Stimulated activated CD4-positive, alpha-beta T cell treated with anti-CD3 and anti-CD28 coated beads, Interleukin-1b, Interleukin-23, amount 100 ng/mL, for 24 hours (primary cell): ENCODE measurements at regions not wholly inside any gene's neighbourhood (a gene's known extent, or its start where the extent isn't known, plus 50 kb on each side); places are given as distances from the start of the nearest gene placed in this dataset.
"Not testable (repeated sequence)": the region's sequence is repeated elsewhere in the genome, so short reads cannot be mapped to it uniquely, and the experiment has no call there.

Experiments
- DNase-seq, 4 experiments: peaks; one replicate each; pipeline ENCODE4 v3.0.0-alpha.2; 2020; ENCODE audit warnings: low read depth in 4 of 4, low spot score in 1 of 4

- DNase-seq: not testable (repeated sequence)
Observed at GRCh38 chr12:84154991-84155930, 757.3 kb downstream of the SLC6A15 start.

DNA sequence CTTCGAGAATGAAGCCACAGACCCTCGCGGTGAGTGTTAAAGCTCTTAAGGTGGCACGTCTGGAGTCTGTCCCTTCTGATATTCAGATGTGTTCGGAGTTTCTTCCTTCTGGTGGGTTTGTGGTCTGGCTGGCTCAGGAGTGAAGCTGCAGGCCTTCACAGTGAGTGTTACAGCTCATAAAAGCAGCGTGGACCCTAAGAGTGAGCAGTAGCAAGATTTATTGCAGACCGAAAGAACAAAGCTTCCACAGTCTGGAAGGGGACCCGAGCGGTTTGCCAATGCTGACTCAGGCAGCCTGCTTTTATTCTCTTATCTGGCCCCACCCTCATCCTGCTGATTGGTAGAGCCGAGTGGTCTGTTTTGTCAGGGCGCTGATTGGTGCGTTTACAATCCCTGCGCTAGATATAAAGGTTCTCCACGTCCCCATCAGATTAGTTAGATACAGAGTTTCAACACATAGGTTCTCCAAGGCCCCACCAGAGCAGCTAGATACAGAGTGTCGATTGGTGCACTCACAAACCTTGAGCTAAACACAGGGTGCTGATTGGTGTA lies 758.1 kb downstream of the SLC6A15 start:
- not testable (repeated sequence) for DNase-seq

GRCh38 chr12:84150201-84150600 lies 762.4 kb downstream of the SLC6A15 start:
- DNase-seq: no peak

DNA sequence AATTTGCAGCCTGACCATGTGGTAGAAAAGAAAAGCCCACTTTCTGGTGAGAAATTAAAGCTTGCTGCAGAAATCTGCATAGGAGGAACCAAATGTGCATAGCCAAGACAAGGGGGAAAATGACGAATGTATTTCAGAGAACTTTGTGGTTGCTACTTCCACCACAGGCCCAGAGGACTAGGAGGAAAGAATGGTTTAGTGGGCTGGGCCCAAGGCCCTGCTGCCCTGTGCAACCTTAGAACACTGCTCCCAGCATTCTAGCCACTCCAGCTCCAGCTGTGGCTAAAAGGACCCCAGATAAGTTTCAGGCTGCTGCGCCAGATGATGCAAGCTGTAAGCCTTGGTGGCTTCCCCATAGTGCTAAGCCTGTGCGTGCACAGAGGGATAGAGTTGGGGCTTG lies 764.3 kb downstream of the SLC6A15 start:
- DNase-seq: no peak

DNA sequence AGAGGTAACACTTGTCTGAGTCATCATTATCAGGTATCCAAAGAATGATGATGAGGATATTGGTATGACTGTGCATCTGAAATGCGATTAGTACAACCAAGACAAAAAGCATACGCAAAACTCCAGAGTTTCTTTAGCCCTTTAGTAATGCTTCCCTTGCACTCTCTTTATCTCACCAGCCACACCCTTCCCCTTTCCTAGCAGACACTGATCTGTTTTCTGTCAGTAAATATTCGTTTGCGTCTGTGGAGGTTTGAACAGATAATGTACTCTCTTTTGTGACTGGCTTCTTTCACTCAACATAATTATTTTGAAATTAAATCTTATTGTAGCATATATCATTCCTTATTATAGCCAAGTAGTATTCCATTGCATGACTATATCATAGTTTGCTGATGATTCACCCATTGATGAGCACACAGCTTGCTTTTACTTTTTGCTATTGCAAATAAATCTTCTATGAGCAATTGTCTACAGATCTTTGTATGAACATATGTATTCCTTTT lies 775.7 kb downstream of the SLC6A15 start:
- DNase-seq: no peak

DNA sequence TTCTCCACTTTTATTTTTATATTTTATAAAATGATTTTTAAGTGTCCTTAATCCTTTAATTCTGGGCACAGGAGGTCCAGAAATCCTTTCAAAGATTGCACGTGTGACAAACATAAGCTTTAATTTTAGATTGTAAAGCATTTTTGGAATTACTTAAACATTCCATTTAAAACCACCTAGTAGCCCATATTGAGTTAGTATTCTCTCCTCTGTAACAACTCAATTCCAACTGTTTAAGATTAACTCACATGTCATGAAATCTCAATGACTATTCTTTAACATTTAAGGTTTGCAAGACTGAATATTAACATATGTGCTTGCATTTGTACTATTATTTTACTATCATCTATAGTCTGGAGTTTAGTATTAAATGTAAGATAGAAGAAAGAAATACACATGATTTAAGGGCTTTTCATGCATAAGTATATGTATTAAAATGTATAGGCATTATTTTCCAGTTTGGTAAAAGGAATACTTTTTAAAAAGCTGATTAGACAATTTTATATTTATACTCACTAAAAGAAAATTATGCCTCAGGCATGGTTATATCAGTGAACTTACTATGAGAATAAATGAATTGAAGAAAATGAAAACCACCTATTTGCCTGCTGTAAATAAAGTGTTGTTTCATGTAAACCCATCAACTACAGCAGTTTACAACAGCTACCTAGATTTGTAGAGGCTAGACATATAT lies 776.9 kb downstream of the SLC6A15 start:
- DNase-seq: no peak

GRCh38 chr12:84134797-84135366 lies 777.7 kb downstream of the SLC6A15 start:
- DNase-seq: no peak

- DNase-seq: no peak
Observed at GRCh38 chr12:84131076-84131475, 781.5 kb downstream of the SLC6A15 start.

DNA sequence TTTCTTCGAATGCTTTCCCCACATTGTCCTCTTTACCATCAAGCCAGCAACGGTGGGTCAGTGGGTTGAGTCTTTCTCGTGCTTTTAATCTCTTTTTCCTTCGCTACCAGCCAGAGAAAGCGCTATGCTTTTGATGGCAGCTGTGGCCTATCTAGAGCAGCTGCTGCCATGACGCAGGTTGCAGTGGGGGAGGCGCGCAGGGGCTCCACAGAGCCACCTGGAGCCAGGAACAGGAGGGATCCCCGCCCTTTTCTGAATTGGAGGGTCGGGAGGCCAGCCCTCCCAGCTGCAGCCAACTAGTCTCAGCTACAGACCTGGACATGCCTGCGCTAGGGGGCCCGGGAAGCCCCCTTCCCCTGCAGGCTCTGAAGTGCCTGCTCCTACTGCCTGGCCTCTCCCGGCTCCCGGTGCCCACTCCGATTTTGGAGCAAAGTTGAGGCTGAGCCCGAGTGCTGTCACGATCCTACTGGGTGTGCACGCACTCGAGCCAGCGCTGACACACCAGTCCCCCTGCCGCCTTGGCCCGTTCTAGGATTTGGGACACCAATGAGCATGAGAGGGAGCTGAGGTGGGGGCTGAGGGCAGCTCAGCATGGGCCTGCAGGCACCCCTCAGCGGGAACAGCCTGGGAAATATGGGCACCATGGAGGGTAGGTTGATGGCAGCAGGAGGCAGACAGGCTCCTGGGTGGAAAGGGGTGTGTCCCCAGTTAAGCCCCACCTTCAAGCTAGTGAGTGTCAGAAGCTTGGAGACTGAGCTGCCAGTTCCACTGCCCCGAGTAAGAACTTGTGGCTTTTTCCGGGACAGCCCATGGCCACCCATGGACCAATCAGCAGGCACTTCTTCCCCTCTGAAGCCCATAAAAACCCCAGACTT lies 784.2 kb downstream of the SLC6A15 start:
- DNase-seq: no peak

- no peak for DNase-seq
Observed at GRCh38 chr12:84124211-84124610, 788.4 kb downstream of the SLC6A15 start.

- no peak for DNase-seq
Observed at GRCh38 chr12:84117190-84117589, 795.4 kb downstream of the SLC6A15 start.

GRCh38 chr12:84113666-84114065 lies 798.9 kb downstream of the SLC6A15 start:
- no peak for DNase-seq

DNA sequence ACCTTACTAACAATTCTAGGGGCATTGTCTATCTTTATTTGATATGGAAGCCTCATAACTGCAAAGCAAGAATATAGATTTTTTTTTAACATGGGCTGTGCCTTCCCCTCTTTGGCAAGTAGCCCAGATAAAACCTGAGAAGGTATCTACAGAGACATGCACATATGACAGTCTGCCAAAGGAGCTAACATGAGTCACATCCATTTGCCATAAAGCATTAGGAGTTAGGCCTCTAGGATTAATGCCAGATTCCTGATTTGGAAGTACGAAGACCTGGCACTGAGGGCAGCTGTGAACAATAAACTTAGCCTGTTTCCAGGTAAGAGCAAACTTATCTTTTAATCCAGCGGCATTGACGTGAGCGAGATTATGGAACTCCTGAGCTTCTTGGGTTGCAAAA lies 808.7 kb downstream of the SLC6A15 start:
- not testable (repeated sequence) for DNase-seq

DNA sequence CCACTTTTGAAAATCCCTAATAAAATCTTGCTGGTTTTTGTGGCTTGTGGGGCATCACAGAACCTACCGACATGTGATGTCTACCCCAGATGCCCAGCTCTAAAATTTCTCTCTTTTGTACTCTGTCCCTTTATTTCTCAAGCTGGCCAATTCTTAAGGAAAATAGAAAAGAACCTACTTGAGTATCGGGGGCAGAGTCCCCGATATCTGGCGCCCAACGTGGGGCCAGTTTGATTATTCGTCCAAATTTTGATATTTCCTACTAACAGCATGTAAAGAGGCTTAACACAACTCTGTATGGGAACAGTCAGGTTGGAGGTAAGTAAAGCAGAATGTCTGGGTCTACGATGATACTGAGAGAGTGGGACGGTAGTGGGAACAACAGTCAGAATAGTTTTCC lies 810.6 kb downstream of the SLC6A15 start:
- DNase-seq: not testable (repeated sequence)

- not testable (repeated sequence) for DNase-seq
Observed at GRCh38 chr12:84099591-84099990, 813.0 kb downstream of the SLC6A15 start.

GRCh38 chr12:84091651-84092050 lies 820.9 kb downstream of the SLC6A15 start:
- no peak for DNase-seq

- no peak for DNase-seq
Observed at GRCh38 chr12:84089356-84089755, 823.2 kb downstream of the SLC6A15 start.

GRCh38 chr12:84085046-84085445 lies 827.6 kb downstream of the SLC6A15 start:
- no peak for DNase-seq

GRCh38 chr12:84079626-84080025 lies 833.0 kb downstream of the SLC6A15 start:
- no peak for DNase-seq

DNA sequence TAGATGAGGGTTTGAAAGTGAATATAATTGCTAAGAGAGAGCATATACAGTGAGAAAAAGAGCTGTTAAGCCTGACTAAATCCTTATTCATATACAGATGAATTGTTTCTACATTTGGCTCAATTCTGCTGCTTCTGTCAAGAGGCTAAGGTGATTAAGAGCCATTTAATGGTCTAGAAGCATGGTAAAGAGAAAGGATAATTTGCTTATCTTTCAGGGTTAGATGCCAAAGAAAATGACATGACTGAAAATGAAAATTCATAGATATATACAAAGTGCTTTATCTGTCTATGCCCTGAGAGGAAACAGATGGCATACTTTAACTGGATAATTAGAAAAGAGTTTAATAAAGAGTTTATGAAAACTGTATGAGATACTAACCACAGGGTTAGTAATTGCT lies 834.9 kb downstream of the SLC6A15 start:
- no peak for DNase-seq
